Right lung (tissue), 2 donors: ENCODE measurements at regions not wholly inside any gene's neighbourhood (a gene's known extent, or its start where the extent isn't known, plus 50 kb on each side); places are given as distances from the start of the nearest gene placed in this dataset.
A peak's percentile ranks its signal among the peaks of the same experiment; 100 is the strongest.

Experiments
- DNase-seq, 2 donors: peaks; one replicate each; pipeline ENCODE4 v3.0.0-alpha.2; 2013

GRCh38 chr11:115698243-115698642 is 194.0 kb upstream of the CADM1 start:
- no peak for DNase-seq

DNA sequence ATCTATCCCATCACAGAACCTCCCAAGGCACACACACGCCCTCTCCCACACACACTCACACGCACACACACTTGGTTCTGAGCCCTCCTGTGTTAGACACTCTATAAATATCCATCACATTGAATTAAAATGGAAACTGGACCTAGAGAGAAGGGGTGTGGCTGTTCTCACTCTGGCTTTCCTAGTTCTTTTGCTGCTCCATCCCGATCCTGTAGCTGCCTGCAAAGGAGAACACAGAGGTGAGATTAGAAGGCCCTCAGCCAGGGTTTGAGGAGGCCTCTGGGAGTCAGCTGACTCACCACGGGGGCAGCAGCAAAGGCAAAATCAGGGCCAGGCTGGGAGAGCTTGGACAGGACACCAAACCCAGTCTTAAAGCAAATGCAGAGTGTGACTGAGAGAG is 192.3 kb upstream of the CADM1 start:
- no peak for DNase-seq

GRCh38 chr11:115695677-115696364 is 191.6 kb upstream of the CADM1 start:
- no peak for DNase-seq

- no peak for DNase-seq
These were observed 188.8 kb upstream of the CADM1 start for GRCh38 chr11:115693002-115693401.

GRCh38 chr11:115691030-115691429 is 186.8 kb upstream of the CADM1 start:
- no peak for DNase-seq

- DNase-seq: no peak
These were observed 183.7 kb upstream of the CADM1 start for GRCh38 chr11:115687934-115688333.

DNA sequence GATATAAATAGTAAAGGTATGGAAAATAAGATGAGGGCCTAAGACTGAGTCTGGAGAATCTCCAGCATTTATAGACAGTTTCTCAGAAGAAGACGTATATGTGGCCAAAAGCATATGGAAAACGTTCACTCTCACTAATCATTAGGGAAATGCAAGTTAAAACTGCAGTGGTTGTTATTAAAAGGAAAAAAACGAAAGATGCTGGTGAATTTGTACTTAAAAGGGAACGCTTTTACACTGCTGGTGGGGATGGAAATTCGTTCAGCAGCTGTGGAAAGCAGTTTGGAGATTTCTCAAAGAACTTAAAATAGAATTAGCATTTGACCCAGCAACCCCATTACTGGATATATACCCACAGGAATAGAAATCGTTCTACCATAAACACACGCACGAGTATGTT is 180.5 kb upstream of the CADM1 start:
- no peak for DNase-seq

DNA sequence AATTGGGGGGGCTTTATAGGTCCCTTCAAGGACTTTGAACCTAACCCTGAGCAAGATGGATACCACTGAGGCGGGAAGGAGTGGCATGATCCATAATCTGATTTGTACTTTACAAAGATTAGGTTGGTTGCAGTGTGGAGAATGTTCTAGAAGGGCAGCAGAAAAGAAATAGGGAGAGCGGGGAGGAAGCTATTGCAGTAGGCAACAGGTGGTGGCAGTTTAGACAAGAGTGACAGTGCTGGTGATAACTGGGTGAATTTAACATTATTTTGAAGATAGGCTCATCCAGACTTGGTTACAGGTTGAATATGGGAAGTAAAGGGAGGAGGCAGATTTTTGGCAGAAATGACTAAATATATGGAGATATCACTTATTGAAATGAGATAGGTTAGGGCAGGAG is 179.9 kb upstream of the CADM1 start:
- DNase-seq: no peak

GRCh38 chr11:115682888-115683287 is 178.7 kb upstream of the CADM1 start:
- no peak for DNase-seq

- DNase-seq: no peak
These were observed 177.9 kb upstream of the CADM1 start for GRCh38 chr11:115682101-115682500.

GRCh38 chr11:115679945-115680344 is 175.7 kb upstream of the CADM1 start:
- DNase-seq: no peak

GRCh38 chr11:115678942-115679341 is 174.7 kb upstream of the CADM1 start:
- no peak for DNase-seq

DNA sequence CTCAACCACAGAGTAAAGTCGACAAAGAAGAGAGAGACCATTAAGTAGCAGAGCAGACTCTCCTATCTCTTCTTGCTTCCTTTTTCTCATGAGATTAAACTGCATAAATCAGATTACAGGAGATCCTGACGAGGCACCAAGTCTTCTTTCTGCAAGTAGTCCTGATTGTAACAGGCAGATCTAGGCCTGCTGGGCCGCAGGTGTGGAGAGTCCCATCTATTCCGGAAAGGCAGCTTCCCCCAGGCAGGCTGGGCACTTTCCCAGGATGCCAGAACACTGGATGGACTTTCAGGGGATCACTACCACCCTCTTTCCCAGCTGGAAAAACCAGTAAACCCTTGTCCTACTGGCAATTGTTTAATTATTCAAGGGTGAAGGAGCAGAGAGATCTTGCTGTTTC is 173.0 kb upstream of the CADM1 start:
- no peak for DNase-seq

- no peak for DNase-seq
These were observed 172.6 kb upstream of the CADM1 start for GRCh38 chr11:115676768-115677167.

- no peak for DNase-seq
These were observed 172.0 kb upstream of the CADM1 start for GRCh38 chr11:115676206-115676605.

DNA sequence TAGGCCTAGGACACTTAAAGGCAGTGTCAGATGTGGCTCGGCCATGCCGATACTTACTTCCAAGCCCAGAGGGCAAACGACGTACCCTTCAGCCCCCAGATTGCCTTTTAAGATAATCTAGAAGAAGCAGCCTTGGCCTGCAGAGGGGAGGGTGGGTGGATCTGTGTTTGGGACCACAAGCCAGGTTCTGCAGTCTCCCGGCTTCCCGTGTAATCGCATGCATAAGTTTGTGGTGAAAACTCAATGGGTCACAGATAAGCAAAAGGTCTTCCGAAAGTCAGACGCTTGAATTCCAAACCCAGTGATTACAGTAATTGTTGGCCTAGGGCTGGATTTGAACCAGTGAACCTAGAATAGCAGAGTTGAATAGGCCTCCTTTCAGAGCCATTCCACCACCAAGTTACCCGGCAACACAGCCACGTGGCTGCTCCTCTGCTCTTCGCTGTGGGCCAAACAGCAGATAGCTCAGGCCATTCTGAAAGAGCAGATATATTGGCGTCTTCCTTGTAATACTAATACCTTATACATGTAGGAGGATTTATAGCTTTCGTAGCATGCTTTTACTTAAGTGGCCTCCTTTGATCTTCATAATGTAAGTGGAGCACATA is 170.8 kb upstream of the CADM1 start:
- no peak for DNase-seq

- DNase-seq: no peak
These were observed 170.1 kb upstream of the CADM1 start for GRCh38 chr11:115674176-115674936.

GRCh38 chr11:115673720-115674119 is 169.5 kb upstream of the CADM1 start:
- DNase-seq: no peak

DNA sequence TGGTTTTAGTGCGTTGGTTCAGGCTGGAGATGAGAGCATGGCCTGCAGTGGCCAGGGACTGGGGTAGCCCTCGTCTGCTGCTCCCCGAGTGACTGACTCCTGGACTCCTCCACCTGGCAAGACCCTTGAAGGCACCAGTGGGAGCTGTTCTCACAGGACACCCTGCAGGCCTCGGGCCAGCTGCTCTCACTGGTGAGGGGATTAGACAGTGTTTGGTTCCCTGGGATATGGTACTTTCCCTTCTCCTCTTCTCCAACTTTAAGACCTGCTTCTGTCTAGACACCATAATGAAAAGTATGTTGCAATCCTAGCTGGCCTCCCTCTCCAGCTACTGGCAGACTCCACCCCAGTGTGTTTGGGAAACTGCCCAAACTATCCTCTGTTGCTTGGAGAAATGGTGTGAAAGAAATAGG is 168.8 kb upstream of the CADM1 start:
- DNase-seq: peak; percentile 68 to 74

DNA sequence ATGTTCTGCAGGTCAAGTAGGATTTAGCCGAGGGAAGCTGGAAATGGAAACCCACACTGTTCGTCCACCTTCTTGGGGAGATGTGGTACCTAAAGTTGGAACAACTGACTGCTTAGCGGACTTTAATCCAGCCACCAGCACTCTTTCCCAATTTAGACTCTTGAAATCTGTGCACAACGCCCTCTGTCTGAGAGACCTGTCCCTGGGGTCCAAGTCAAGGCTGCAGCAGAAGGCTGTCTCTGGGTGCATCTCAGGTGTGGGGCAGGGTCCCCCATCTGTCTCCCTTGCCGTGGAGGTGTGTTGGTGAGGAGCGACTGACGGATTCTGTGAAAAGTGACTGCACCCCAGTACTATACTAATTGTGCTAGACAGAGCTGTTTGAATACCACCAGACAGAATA is 168.2 kb upstream of the CADM1 start:
- no peak for DNase-seq

DNA sequence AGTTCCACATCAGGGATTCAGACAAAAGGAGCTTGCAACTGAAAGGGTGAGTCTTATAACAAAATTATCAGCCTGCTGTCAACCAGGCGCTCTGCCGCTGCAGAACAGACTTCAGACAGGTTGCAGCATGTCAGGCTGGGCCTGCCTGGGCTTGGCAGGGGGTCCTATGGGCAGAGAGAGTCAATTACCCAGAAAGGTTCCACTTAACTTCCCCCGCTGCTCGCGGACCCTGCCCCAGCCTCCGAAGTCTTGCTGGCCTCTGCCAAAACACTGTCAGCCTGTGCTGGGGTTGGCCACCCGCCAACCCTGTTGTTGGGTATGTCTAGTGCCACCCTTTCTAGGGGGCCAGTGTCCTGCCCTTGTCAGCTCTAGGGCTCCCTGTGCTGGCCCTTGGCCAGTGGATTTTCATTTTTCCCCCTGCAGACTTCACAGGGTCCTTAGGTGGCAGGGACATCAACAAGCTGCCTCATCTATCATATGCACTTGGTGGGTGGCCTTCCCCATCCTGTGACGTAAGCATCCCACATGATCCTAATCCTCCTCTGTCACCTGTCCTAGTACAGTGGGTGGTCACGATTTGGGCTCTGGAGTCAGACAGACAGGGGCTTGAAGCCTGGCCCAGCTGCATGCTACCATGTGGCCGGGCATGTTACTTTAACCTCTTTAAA is 166.5 kb upstream of the CADM1 start:
- DNase-seq: no peak

GRCh38 chr11:115665958-115666357 is 161.7 kb upstream of the CADM1 start:
- no peak for DNase-seq
